Breast epithelium (tissue), 3 donors: ENCODE measurements at regions not wholly inside any gene's neighbourhood (a gene's known extent, or its start where the extent isn't known, plus 50 kb on each side); places are given as distances from the start of the nearest gene placed in this dataset.

Experiments
- POLR2AphosphoS5 ChIP-seq, 3 donors: sonication (generic); formaldehyde crosslinking; IDR thresholded peaks; one replicate each; pipeline ENCODE4 v1.6.1; 2017; ENCODE audit warnings: antibody characterized with exemption in 3 of 3
- TF ChIP-seq, protein P1 (sequence below), 3 donors: fragments of 450-650 bp; IDR thresholded peaks; one replicate each; pipeline ENCODE4 v1.5.1; 2016 to 2017; ENCODE audit warnings: antibody characterized with exemption in 3 of 3, mild to moderate bottlenecking in 3 of 3, moderate library complexity in 3 of 3

DNA sequence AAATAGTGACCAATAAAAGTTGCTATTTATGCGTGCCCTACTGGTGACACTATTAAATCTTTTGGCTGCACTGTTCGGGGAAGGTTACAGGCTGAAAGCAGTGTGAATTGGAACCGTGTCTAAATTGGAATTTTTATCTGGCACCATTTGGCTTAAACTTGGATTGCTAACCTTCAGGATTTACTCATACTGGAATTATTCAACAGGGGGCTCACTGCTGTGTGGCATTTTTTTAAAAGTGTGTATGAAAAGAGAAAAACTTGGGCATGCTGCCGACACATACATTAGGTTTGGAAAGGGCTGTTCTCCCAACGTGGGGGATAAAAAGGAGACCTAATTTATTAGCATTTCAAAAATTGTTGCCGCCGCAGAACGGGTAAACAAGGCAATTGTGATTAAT, 537.9 kb upstream of the MGMT start:
- TF ChIP-seq, protein P1, sequence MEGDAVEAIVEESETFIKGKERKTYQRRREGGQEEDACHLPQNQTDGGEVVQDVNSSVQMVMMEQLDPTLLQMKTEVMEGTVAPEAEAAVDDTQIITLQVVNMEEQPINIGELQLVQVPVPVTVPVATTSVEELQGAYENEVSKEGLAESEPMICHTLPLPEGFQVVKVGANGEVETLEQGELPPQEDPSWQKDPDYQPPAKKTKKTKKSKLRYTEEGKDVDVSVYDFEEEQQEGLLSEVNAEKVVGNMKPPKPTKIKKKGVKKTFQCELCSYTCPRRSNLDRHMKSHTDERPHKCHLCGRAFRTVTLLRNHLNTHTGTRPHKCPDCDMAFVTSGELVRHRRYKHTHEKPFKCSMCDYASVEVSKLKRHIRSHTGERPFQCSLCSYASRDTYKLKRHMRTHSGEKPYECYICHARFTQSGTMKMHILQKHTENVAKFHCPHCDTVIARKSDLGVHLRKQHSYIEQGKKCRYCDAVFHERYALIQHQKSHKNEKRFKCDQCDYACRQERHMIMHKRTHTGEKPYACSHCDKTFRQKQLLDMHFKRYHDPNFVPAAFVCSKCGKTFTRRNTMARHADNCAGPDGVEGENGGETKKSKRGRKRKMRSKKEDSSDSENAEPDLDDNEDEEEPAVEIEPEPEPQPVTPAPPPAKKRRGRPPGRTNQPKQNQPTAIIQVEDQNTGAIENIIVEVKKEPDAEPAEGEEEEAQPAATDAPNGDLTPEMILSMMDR (IDR thresholded peaks at IDR 0.05): no peak
- no peak for TF ChIP-seq POLR2AphosphoS5 (IDR thresholded peaks at IDR 0.05)
